Neuronal stem cell (in vitro differentiated cells): ENCODE measurements at regions not wholly inside any gene's neighbourhood (a gene's known extent, or its start where the extent isn't known, plus 50 kb on each side); places are given as distances from the start of the nearest gene placed in this dataset.

Source experiments
- DNase-seq: peaks from one replicate; pipeline ENCODE4 v3.0.0-alpha.2; 2013; ENCODE audit warnings: low spot score
- H2AFZ ChIP-seq: one replicate; pipeline ENCODE4 v1.6.1; 2013; ENCODE audit warnings: mild to moderate bottlenecking, low read length, inconsistent platforms
- H2AK5ac ChIP-seq: 2 replicates; pipeline ENCODE4 v1.6.1; 2013; ENCODE audit warnings: low read depth, mild to moderate bottlenecking, inconsistent platforms, low read length, moderate library complexity, mixed read lengths
- H2BK120ac ChIP-seq: 2 replicates; pipeline ENCODE4 v1.6.1; 2013; ENCODE audit warnings: low read depth, mild to moderate bottlenecking, inconsistent platforms, low read length, moderate library complexity, mixed read lengths
- H2BK12ac ChIP-seq: one replicate; pipeline ENCODE4 v1.6.1; 2013; ENCODE audit warnings: low read length, inconsistent platforms
- H2BK15ac ChIP-seq: 2 replicates; pipeline ENCODE4 v1.6.1; 2013; ENCODE audit warnings: mild to moderate bottlenecking, low read length, inconsistent platforms, mixed read lengths
- H2BK5ac ChIP-seq: one replicate; pipeline ENCODE4 v1.6.1; 2013; ENCODE audit warnings: inconsistent platforms, mild to moderate bottlenecking, low read length, moderate library complexity
- H3K14ac ChIP-seq: one replicate; pipeline ENCODE4 v1.6.1; 2013; ENCODE audit warnings: low read length, inconsistent platforms
- H3K18ac ChIP-seq: 2 replicates; pipeline ENCODE4 v1.6.1; 2013; ENCODE audit warnings: low read length, inconsistent platforms
- H3K23ac ChIP-seq: 2 replicates; pipeline ENCODE4 v1.6.1; 2013; ENCODE audit warnings: low read depth, mild to moderate bottlenecking, mixed read lengths, low read length, inconsistent platforms; ENCODE audit not compliant: poor library complexity
- H3K27ac ChIP-seq: replicated peaks from 3 replicates; pipeline ENCODE4 v1.5.1; 2013; ENCODE audit warnings: low read length, inconsistent platforms
- H3K27me3 ChIP-seq, 3 experiments: 2 replicates each; pipeline ENCODE4 v1.6.1; 2013; ENCODE audit warnings: low read length in 3 of 3, mild to moderate bottlenecking in 2 of 3, inconsistent platforms in 1 of 3, low read depth in 1 of 3, mixed read lengths in 1 of 3, moderate library complexity in 1 of 3; ENCODE audit not compliant: control insufficient read depth in 3 of 3, insufficient read depth in 3 of 3
- H3K36me3 ChIP-seq, 2 donors: replicated peaks in 1 of 2; 2 replicates each; pipeline ENCODE4 v1.6.1; 2013; ENCODE audit warnings: low read length in 2 of 2; ENCODE audit not compliant: control insufficient read depth in 2 of 2, insufficient read depth in 2 of 2
- H3K4ac ChIP-seq: 2 replicates; pipeline ENCODE4 v1.6.1; 2013; ENCODE audit warnings: inconsistent platforms, mild to moderate bottlenecking, low read length, moderate library complexity
- H3K4me1 ChIP-seq, 2 donors: 1 replicate in 1 of 2; 2 replicates in 1 of 2; pipeline ENCODE4 v1.6.1; 2013; ENCODE audit warnings: low read length in 2 of 2, low read depth in 1 of 2; ENCODE audit not compliant: control insufficient read depth in 2 of 2, insufficient read depth in 1 of 2
- H3K4me2 ChIP-seq: one replicate; pipeline ENCODE4 v1.6.1; 2013; ENCODE audit warnings: mild to moderate bottlenecking, low read length, inconsistent platforms; ENCODE audit not compliant: insufficient read depth, poor library complexity, severe bottlenecking
- H3K4me3 ChIP-seq, 2 donors: 2 replicates each; pipeline ENCODE4 v1.5.1; 2013; ENCODE audit warnings: low read length in 2 of 2, mild to moderate bottlenecking in 2 of 2, inconsistent platforms in 1 of 2, moderate library complexity in 1 of 2
- H3K79me1 ChIP-seq: one replicate; pipeline ENCODE4 v1.6.1; 2013; ENCODE audit warnings: low read depth, mild to moderate bottlenecking, inconsistent platforms, low read length, moderate library complexity
- H3K9ac ChIP-seq: one replicate; pipeline ENCODE4 v1.6.1; 2013; ENCODE audit warnings: mild to moderate bottlenecking, low read depth, low read length, inconsistent platforms; ENCODE audit not compliant: poor library complexity
- H3K9me3 ChIP-seq, 2 donors: replicated peaks in 1 of 2; 2 replicates each; pipeline versions ENCODE3 to v1.6.1; 2013; ENCODE audit warnings: low read length in 2 of 2, mild to moderate bottlenecking in 2 of 2, inconsistent platforms in 1 of 2, low read depth in 1 of 2, mixed read lengths in 1 of 2, moderate library complexity in 1 of 2; ENCODE audit not compliant: control insufficient read depth in 2 of 2, insufficient read depth in 1 of 2
- H4K8ac ChIP-seq: one replicate; pipeline ENCODE4 v1.6.1; 2013; ENCODE audit warnings: low read depth, mild to moderate bottlenecking, inconsistent platforms, low read length, moderate library complexity
- H4K91ac ChIP-seq: one replicate; pipeline ENCODE4 v1.6.1; 2013; ENCODE audit warnings: low read length, low read depth, mild to moderate bottlenecking, inconsistent platforms; ENCODE audit not compliant: poor library complexity
- WGBS, 2 donors: extraction: QIAGEN DNeasy Blood & Tissue Kit; methylation state at CpG; one replicate each; pipeline ENCODE4 v1.1.7; 2013; ENCODE audit warnings: missing lambda C conversion rate in 2 of 2, mixed read lengths in 1 of 2; ENCODE audit not compliant: insufficient read length in 2 of 2, insufficient replicate concordance in 1 of 2; ENCODE audit errors: extremely low coverage in 2 of 2; 5-methylcytosine and 5-hydroxymethylcytosine counted together

GRCh38 chr10:60705376-60705775, 72.9 kb upstream of the CDK1 start:
- no peak overlapping the region for H3K4me2 ChIP-seq
- H3K14ac ChIP-seq: no peak overlapping the region
- H3K36me3 ChIP-seq: no peaks in the 10 kb centered on the region
- H2BK5ac ChIP-seq: no peak overlapping the region
- H3K4me1 ChIP-seq: peaks cover 0 to 14% of the 10 kb centered on the region in 2 donors
- no peak overlapping the region for H2BK15ac ChIP-seq
- no peak overlapping the region for H2BK12ac ChIP-seq
- no peak overlapping the region for H4K8ac ChIP-seq
- DNase-seq: no peak
- WGBS, 2 donors: no CpG with 5 or more reads among the region's 1 CpG
- H3K9me3 ChIP-seq: peaks cover 1 to 31% of the 10 kb centered on the region in 2 donors
- no peaks in the 10 kb centered on the region for H3K79me1 ChIP-seq
- H4K91ac ChIP-seq: no peak overlapping the region
- H3K18ac ChIP-seq: no peak overlapping the region
- no peak overlapping the region for H3K27ac ChIP-seq
- no peaks in the 10 kb centered on the region for H3K27me3 ChIP-seq
- H3K4me3 ChIP-seq: no peak overlapping the region
- no peak overlapping the region for H3K4ac ChIP-seq
- H3K9ac ChIP-seq: no peak overlapping the region
- no peak overlapping the region for H2AFZ ChIP-seq
- H3K23ac ChIP-seq: no peak overlapping the region
- no peak overlapping the region for H2BK120ac ChIP-seq
- no peak overlapping the region for H2AK5ac ChIP-seq

- no peak overlapping the region for H2AK5ac ChIP-seq
- H2BK120ac ChIP-seq: no peak overlapping the region
- no peak overlapping the region for H2AFZ ChIP-seq
- no peak overlapping the region for H2BK15ac ChIP-seq
- no peaks in the 10 kb centered on the region for H3K79me1 ChIP-seq
- no peak overlapping the region for H3K4me2 ChIP-seq
- H3K9ac ChIP-seq: no peak overlapping the region
- peaks cover 0 to 14% of the 10 kb centered on the region in 2 donors for H3K4me1 ChIP-seq
- no peak overlapping the region for H2BK5ac ChIP-seq
- no peak overlapping the region for H3K4ac ChIP-seq
- H3K4me3 ChIP-seq: no peak overlapping the region
- no peak for DNase-seq
- H3K27ac ChIP-seq: no peak overlapping the region
- no peak overlapping the region for H4K8ac ChIP-seq
- H3K9me3 ChIP-seq: peaks cover 1 to 31% of the 10 kb centered on the region in 2 donors
- WGBS, 2 donors: no CpG with 5 or more reads among the region's 3 CpGs
- H2BK12ac ChIP-seq: no peak overlapping the region
- no peak overlapping the region for H4K91ac ChIP-seq
- no peak overlapping the region for H3K18ac ChIP-seq
- no peak overlapping the region for H3K23ac ChIP-seq
- no peaks in the 10 kb centered on the region for H3K36me3 ChIP-seq
- no peak overlapping the region for H3K14ac ChIP-seq
- H3K27me3 ChIP-seq: no peaks in the 10 kb centered on the region
These were observed 73.8 kb upstream of the CDK1 start for GRCh38 chr10:60704471-60704870.

DNA sequence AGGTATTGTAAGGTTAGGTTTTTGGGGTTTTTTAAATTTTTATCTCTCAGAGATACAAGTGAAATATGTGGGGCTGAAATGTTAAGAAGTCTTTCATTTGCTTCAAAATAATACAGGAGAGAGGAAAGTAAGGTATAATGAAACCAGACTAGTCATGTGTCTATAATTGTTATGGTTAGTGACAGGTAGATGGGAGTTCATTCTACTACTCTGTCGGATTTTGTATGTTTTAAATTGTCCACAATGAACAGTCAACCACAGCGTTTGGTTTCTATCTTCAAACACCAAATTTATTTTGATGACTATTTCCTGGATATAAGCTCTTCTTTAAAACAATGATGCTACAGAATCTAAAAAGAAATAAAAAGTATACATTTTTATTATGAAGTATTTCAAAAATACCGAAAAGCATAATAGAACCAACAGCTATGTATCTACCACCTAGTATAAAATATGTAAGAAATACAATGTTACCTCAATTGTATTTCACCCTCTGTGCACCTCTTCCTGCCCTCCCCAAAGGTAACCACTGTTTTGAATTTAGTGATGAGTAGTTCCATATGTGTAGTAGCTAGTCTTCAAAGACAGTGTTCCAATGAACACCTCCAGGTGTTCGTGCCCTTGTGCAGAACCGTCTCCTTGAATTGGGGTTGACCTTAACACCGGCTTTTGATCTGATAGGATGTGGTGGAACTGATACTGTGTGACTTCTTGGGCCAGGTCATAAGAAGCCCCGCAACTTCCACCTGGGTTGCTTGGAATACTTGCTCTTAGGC, 74.8 kb upstream of the CDK1 start:
- Histone ChIP-seq H3K18ac (no peak overlapping the region), H4K8ac (no peak overlapping the region), H3K9me3 (peaks cover 1 to 31% of the 10 kb centered on the region in 2 donors), H2BK15ac (no peak overlapping the region), H3K27me3 (no peaks in the 10 kb centered on the region), H3K9ac (no peak overlapping the region), H3K79me1 (no peaks in the 10 kb centered on the region), H2BK12ac (no peak overlapping the region), H3K14ac (no peak overlapping the region), H3K23ac (no peak overlapping the region), H2AK5ac (no peak overlapping the region), H3K27ac (no peak overlapping the region), H2AFZ (no peak overlapping the region), H2BK120ac (no peak overlapping the region), H3K4me2 (no peak overlapping the region), H3K4me1 (peaks cover 0 to 14% of the 10 kb centered on the region in 2 donors), H4K91ac (no peak overlapping the region), H3K36me3 (no peaks in the 10 kb centered on the region), H3K4me3 (no peak overlapping the region), H2BK5ac (no peak overlapping the region), H3K4ac (no peak overlapping the region)
- no CpG with 5 or more reads among the region's 7 CpGs for WGBS, 2 donors
- DNase-seq: no peak

GRCh38 chr10:60687679-60688078, 90.6 kb upstream of the CDK1 start:
- Histone ChIP-seq H2BK5ac (no peak overlapping the region), H3K18ac (no peak overlapping the region), H3K4ac (no peak overlapping the region), H3K4me2 (no peak overlapping the region), H2BK12ac (no peak overlapping the region), H3K36me3 (no peaks in the 10 kb centered on the region), H3K27me3 (no peaks in the 10 kb centered on the region), H2AK5ac (no peak overlapping the region), H3K9ac (no peak overlapping the region), H3K4me3 (no peak overlapping the region), H3K4me1 (no peaks in the 10 kb centered on the region), H3K79me1 (no peaks in the 10 kb centered on the region), H2BK15ac (no peak overlapping the region), H2AFZ (no peak overlapping the region), H3K14ac (no peak overlapping the region), H3K9me3 (peaks cover 2 to 5% of the 10 kb centered on the region in 2 donors), H3K23ac (no peak overlapping the region), H4K91ac (no peak overlapping the region), H2BK120ac (no peak overlapping the region), H4K8ac (no peak overlapping the region), H3K27ac (no peak overlapping the region)
- DNase-seq: no peak
